ENCODE measurements at regions not wholly inside any gene's neighbourhood (a gene's known extent, or its start where the extent isn't known, plus 50 kb on each side); places are given as distances from the start of the nearest gene placed in this dataset.

DNA sequence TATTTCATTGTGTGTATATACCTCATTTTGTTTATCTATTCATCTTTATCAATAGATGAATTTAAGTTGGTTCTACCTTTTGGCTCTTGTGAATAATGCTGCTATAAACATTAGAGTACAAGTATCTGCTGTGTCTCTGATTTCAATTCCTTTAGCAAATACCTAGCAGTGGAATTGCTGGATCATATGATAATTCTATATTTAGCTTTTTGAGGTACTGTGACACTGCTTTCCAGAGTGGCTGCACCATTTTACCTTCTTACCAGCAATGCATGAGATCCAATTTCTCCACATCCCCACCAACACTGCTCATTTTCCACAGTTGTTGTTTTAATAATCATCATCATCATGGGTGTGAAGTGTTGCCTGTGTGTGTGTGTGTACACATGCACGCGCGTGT lies 182.3 kb downstream of the MBOAT1 start:
- Histone ChIP-seq H3K27me3 (ENCODE audit: low read length) (no peaks in the 10 kb centered on the region), H3F3A (ENCODE audit: insufficient read depth) (no peaks in the 10 kb centered on the region), H3K79me2 (ENCODE audit: insufficient read depth, low read length) (no peaks in the 10 kb centered on the region), H2AFZ (ENCODE audit: low read depth, low read length, severe bottlenecking) (no peak overlapping the region), H3K36me3 (ENCODE audit: low read length) (no peaks in the 10 kb centered on the region), H3K4me3 (ENCODE audit: insufficient read depth, low read length, poor library complexity, severe bottlenecking) (no peak overlapping the region), H3K27ac (ENCODE audit: low read depth, low read length) (no peak overlapping the region), H3K9me3 (ENCODE audit: insufficient read depth, low read length) (no peaks in the 10 kb centered on the region), H3K9me2 (replicated peaks; ENCODE audit: insufficient read depth, low read length) (no peaks in the 10 kb centered on the region), H4K20me1 (ENCODE audit: low read depth, low read length) (no peaks in the 10 kb centered on the region), H3K9ac (ENCODE audit: low read length) (no peak overlapping the region), H3K4me2 (ENCODE audit: low read depth, low read length, poor library complexity, severe bottlenecking) (no peak overlapping the region)
- no peak for TF ChIP-seq EZH2phosphoT487 (conservative IDR thresholded peaks at IDR 0.05; ENCODE audit: low read length)
- TF ChIP-seq, protein P1, sequence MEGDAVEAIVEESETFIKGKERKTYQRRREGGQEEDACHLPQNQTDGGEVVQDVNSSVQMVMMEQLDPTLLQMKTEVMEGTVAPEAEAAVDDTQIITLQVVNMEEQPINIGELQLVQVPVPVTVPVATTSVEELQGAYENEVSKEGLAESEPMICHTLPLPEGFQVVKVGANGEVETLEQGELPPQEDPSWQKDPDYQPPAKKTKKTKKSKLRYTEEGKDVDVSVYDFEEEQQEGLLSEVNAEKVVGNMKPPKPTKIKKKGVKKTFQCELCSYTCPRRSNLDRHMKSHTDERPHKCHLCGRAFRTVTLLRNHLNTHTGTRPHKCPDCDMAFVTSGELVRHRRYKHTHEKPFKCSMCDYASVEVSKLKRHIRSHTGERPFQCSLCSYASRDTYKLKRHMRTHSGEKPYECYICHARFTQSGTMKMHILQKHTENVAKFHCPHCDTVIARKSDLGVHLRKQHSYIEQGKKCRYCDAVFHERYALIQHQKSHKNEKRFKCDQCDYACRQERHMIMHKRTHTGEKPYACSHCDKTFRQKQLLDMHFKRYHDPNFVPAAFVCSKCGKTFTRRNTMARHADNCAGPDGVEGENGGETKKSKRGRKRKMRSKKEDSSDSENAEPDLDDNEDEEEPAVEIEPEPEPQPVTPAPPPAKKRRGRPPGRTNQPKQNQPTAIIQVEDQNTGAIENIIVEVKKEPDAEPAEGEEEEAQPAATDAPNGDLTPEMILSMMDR (IDR thresholded peaks at IDR 0.05; ENCODE audit: insufficient read depth, low read length, poor library complexity, severe bottlenecking), result no peak

DNA sequence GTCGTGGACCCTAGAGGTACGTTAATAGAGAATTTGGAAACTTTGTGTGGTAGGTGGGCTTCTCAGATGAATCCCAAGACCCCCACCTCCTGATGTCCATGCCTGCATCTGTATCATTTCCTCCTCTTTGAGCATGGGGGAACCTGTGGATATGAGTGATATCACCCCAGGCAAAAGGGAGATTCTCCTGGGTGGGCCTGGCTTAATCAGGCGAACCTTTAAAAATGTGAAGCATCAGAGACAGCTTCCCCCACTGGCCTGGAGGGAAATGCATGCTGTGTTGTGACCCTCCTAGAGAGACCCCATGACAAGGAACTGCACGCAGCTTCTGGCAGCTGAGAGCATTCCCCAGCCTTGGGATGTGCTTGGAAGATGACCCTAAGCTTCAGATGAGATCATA lies 180.9 kb downstream of the MBOAT1 start:
- Histone ChIP-seq H3K4me2 (ENCODE audit: low read depth, low read length, poor library complexity, severe bottlenecking) (no peak overlapping the region), H3K4me3 (ENCODE audit: insufficient read depth, low read length, poor library complexity, severe bottlenecking) (no peak overlapping the region), H3K9me3 (ENCODE audit: insufficient read depth, low read length) (no peaks in the 10 kb centered on the region), H3K27ac (ENCODE audit: low read depth, low read length) (no peak overlapping the region), H3K27me3 (ENCODE audit: low read length) (0 out of 2 replicates have a peak, but pooled peaks cover 2% of the 10 kb centered on the region), H2AFZ (ENCODE audit: low read depth, low read length, severe bottlenecking) (no peak overlapping the region), H3K9ac (ENCODE audit: low read length) (no peak overlapping the region), H3F3A (ENCODE audit: insufficient read depth) (no peaks in the 10 kb centered on the region), H3K9me2 (replicated peaks; ENCODE audit: insufficient read depth, low read length) (no peaks in the 10 kb centered on the region), H3K79me2 (ENCODE audit: insufficient read depth, low read length) (no peaks in the 10 kb centered on the region), H3K36me3 (ENCODE audit: low read length) (no peaks in the 10 kb centered on the region), H4K20me1 (ENCODE audit: low read depth, low read length) (no peaks in the 10 kb centered on the region)
- TF ChIP-seq EZH2phosphoT487 (conservative IDR thresholded peaks at IDR 0.05; ENCODE audit: low read length), result no peak

DNA sequence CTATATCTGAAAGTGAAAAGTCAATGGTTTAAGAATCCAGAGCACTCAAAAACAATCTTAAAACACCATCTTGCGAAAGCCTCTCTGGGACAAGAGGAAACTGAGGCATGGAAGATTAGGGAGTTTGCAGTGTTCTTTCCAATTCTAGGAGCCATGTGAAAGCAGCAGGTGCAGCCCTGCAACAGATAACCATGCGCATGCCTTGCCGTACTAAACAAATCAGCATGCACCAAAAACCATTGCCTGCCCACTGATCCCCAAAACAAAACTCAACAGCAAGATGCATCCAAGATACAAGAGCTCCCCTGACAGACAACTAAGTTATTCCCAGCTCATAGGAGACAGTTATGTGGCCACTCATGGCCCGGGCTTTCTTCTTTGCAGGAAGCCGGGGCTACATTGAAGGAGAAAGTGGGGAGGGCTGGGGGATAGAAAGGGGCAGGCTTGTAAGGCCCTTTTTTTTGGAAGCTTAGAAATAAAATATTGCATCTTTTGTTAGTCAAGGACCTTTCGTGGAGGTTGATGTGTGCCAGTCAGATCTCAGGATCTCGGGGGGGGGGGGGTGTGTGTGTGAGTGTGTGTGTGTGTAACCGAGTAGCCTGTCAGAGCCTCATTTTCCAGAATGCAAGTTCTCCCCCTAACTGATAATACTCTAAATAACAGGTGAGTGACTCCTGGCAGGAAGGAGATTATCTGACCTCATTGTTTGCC lies 178.4 kb downstream of the MBOAT1 start:
- Histone ChIP-seq H3K79me2 (ENCODE audit: insufficient read depth, low read length) (no peaks in the 10 kb centered on the region), H3K9me3 (ENCODE audit: insufficient read depth, low read length) (no peaks in the 10 kb centered on the region), H3F3A (ENCODE audit: insufficient read depth) (no peaks in the 10 kb centered on the region), H3K4me3 (ENCODE audit: insufficient read depth, low read length, poor library complexity, severe bottlenecking) (no peak overlapping the region), H3K9me2 (replicated peaks; ENCODE audit: insufficient read depth, low read length) (no peaks in the 10 kb centered on the region), H3K36me3 (ENCODE audit: low read length) (no peaks in the 10 kb centered on the region), H3K27ac (ENCODE audit: low read depth, low read length) (no peak overlapping the region), H3K4me2 (ENCODE audit: low read depth, low read length, poor library complexity, severe bottlenecking) (no peak overlapping the region), H4K20me1 (ENCODE audit: low read depth, low read length) (no peaks in the 10 kb centered on the region), H3K27me3 (ENCODE audit: low read length) (0 out of 2 replicates have a peak, but pooled peaks cover 2% of the 10 kb centered on the region), H2AFZ (ENCODE audit: low read depth, low read length, severe bottlenecking) (no peak overlapping the region), H3K9ac (ENCODE audit: low read length) (no peak overlapping the region)
- TF ChIP-seq, protein P1 (IDR thresholded peaks at IDR 0.05; ENCODE audit: insufficient read depth, low read length, poor library complexity, severe bottlenecking), result no peak
- TF ChIP-seq EZH2phosphoT487 (conservative IDR thresholded peaks at IDR 0.05; ENCODE audit: low read length), result no peak

DNA sequence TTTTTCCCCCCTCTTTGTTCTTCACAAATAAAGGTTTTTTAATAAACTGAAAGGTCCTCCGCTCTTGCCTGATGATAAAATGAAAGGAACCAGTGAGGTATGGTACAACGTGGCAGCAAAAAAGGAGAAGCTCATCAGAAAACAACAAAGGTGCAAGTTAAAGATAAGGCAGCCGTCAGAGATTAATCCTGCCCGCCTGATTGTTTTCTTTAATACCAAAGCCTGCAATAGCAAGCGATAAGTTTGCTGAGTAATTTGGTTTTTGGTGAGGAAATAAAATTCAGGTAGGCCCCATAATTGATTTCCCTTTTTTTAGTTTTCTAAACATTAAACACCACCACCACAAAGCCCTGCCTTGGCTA lies 177.9 kb downstream of the MBOAT1 start:
- Histone ChIP-seq H3K9me3 (ENCODE audit: insufficient read depth, low read length) (no peaks in the 10 kb centered on the region), H3K9ac (ENCODE audit: low read length) (no peak overlapping the region), H4K20me1 (ENCODE audit: low read depth, low read length) (no peaks in the 10 kb centered on the region), H3K4me3 (ENCODE audit: insufficient read depth, low read length, poor library complexity, severe bottlenecking) (no peak overlapping the region), H3K36me3 (ENCODE audit: low read length) (no peaks in the 10 kb centered on the region), H3K27me3 (ENCODE audit: low read length) (0 out of 2 replicates have a peak, but pooled peaks cover 2% of the 10 kb centered on the region), H3K79me2 (ENCODE audit: insufficient read depth, low read length) (no peaks in the 10 kb centered on the region), H3K9me2 (replicated peaks; ENCODE audit: insufficient read depth, low read length) (no peaks in the 10 kb centered on the region), H3F3A (ENCODE audit: insufficient read depth) (no peaks in the 10 kb centered on the region), H2AFZ (ENCODE audit: low read depth, low read length, severe bottlenecking) (no peak overlapping the region), H3K4me2 (ENCODE audit: low read depth, low read length, poor library complexity, severe bottlenecking) (no peak overlapping the region), H3K27ac (ENCODE audit: low read depth, low read length) (no peak overlapping the region)
- TF ChIP-seq EZH2phosphoT487 (conservative IDR thresholded peaks at IDR 0.05; ENCODE audit: low read length), result no peak
- TF ChIP-seq, protein P1 (IDR thresholded peaks at IDR 0.05; ENCODE audit: insufficient read depth, low read length, poor library complexity, severe bottlenecking), result no peak
